ENCODE measurements at regions not wholly inside any gene's neighbourhood (a gene's known extent, or its start where the extent isn't known, plus 50 kb on each side); places are given as distances from the start of the nearest gene placed in this dataset.
A peak's percentile ranks its signal among the peaks of the same experiment; 100 is the strongest.

DNA sequence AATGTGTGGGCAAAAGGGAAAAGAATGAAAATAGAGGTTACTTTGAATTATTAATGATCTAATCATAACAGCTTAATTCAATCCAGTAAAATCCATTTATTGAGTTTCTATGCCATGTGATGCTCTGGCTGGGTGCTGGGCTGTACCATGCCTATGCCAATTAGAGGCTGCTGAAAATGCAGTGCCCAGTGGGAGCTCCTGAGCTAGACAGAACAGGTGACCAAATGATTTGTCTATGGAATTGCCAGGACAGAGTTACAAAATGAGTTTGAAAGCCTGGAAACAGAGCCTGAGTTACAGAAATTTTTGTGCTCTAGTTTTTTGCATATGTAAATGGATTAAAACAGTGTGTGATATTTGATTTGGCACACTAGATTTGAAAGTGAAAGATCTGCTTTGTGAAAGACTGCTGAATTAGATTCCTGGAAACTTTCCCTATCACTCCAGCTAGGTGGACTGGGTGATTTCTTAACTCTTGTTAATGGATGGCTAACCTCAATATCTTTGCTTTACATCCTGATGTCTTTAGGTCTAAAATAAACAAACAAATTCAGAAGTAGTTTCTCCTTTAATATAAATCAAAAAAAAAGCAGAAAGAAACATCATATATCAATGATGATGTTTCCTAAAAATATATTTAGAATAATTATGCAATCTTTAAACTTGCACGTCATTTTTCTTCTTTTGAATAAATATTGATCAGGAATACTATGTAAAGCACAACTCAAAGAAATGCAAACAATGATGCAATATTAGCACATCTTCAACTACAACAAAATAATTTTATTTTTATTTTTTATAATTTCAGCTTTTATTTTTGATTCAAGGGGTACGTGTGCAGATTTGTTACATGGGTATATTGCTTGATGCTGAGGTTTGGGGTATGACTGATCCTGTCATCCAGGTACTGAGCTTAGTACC lies 194.8 kb upstream of the FBXL7 start:
- Mint-ChIP-seq H3K27me3 (ENCODE audit: low read depth) (no peaks in the 10 kb centered on the region), H3K4me3 (no peak overlapping the region), H3K4me1 (peaks cover 4% of the 10 kb centered on the region), H3K27ac (no peak overlapping the region), H3K36me3 (ENCODE audit: low read depth) (no peaks in the 10 kb centered on the region), H3K9me3 (no peaks in the 10 kb centered on the region)
- TF ChIP-seq, protein P1, sequence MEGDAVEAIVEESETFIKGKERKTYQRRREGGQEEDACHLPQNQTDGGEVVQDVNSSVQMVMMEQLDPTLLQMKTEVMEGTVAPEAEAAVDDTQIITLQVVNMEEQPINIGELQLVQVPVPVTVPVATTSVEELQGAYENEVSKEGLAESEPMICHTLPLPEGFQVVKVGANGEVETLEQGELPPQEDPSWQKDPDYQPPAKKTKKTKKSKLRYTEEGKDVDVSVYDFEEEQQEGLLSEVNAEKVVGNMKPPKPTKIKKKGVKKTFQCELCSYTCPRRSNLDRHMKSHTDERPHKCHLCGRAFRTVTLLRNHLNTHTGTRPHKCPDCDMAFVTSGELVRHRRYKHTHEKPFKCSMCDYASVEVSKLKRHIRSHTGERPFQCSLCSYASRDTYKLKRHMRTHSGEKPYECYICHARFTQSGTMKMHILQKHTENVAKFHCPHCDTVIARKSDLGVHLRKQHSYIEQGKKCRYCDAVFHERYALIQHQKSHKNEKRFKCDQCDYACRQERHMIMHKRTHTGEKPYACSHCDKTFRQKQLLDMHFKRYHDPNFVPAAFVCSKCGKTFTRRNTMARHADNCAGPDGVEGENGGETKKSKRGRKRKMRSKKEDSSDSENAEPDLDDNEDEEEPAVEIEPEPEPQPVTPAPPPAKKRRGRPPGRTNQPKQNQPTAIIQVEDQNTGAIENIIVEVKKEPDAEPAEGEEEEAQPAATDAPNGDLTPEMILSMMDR (IDR thresholded peaks at IDR 0.05; ENCODE audit: unreplicated experiment in 3 of 3) = no peak

GRCh38 chr5:15304066-15304731 lies 195.8 kb upstream of the FBXL7 start:
- H3K9me3 Mint-ChIP-seq = no peaks in the 10 kb centered on the region
- no peak overlapping the region for H3K4me3 Mint-ChIP-seq
- H3K27me3 Mint-ChIP-seq (ENCODE audit: low read depth) = no peaks in the 10 kb centered on the region

DNA sequence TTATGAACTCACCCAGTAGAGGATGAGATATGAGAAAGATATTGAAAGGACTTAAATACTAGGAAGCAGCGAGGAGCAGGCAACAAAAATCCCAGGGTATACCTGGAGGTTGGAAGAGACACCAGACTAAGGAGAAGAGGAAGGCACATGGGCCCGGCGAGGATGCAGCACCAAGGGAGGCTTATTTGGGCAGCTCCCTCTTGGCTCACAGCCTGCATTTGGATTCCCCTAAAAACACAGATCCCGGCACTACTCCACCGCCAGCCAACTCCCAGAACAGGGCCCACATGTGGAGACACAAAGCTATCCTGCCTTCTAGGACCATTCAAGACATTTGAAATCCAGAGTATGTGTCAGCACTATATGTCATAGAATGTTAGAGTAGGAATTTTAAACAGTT lies 199.8 kb upstream of the FBXL7 start:
- Mint-ChIP-seq H3K4me1 (peaks cover 4% of the 10 kb centered on the region), H3K36me3 (ENCODE audit: low read depth) (peaks cover 4% of the 10 kb centered on the region), H3K4me3 (no peak overlapping the region), H3K9me3 (peaks cover 3% of the 10 kb centered on the region), H3K27me3 (ENCODE audit: low read depth) (no peaks in the 10 kb centered on the region), H3K27ac (no peak overlapping the region)
- TF ChIP-seq, protein P1 (IDR thresholded peaks at IDR 0.05; ENCODE audit: unreplicated experiment in 3 of 3) = no peak

More at GRCh38 chr5:15304066-15304731, 195.8 kb upstream of the FBXL7 start:
- Mint-ChIP-seq H3K36me3 (ENCODE audit: low read depth) (no peaks in the 10 kb centered on the region), H3K4me1 (peaks cover 4% of the 10 kb centered on the region), H3K27ac (no peak overlapping the region)
- TF ChIP-seq, protein P1 (IDR thresholded peaks at IDR 0.05; ENCODE audit: unreplicated experiment in 3 of 3) = no peak

DNA sequence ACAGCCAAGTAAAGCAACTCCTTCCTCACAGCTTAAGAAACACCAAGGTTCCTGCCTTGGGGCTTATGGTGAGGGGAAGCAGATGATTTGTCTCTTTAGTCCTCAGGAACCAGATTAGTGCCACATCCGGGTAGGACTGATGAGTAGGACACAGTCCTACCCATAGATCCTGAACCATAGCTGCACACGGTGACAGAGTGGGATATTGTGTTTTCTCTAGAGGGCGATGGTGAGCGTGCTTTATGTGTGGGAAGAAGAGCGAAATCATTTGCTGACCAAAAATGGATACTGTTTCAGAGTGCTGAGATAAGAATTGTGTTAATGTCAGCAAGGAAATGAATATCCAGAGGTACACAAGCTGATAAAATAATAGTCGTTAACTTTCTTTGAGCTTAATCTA lies 209.0 kb upstream of the FBXL7 start:
- H3K36me3 Mint-ChIP-seq (ENCODE audit: low read depth) = peaks cover 8% of the 10 kb centered on the region
- no peaks in the 10 kb centered on the region for H3K27me3 Mint-ChIP-seq (ENCODE audit: low read depth)
- TF ChIP-seq, protein P1 (IDR thresholded peaks at IDR 0.05; ENCODE audit: unreplicated experiment in 3 of 3) = no peak
- no peak overlapping the region for H3K27ac Mint-ChIP-seq
- H3K9me3 Mint-ChIP-seq = peaks cover 16% of the 10 kb centered on the region
- peaks cover 20% of the 10 kb centered on the region for H3K4me1 Mint-ChIP-seq
- no peak overlapping the region for H3K4me3 Mint-ChIP-seq

DNA sequence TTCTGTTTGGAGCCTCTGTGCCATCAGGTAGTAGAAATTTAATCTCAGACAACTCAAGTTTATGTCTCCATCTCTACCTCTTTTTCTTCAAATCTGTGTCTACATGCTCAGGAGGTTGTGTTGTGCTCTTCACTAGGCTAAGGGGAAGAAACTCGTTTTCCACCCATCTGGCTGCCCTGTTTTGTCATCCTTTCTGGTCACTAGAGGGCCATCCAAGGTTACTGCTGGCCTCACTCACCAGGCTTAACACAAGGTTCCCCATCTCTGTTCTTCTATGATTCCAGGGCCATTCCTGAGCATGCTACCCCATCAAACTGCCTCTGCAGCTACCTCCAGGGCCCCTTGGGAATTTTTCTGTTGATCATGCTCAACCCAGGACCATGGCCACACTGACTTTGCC lies 213.3 kb upstream of the FBXL7 start:
- H3K4me1 Mint-ChIP-seq = peaks cover 28% of the 10 kb centered on the region
- H3K27ac Mint-ChIP-seq = peak overlapping the region; percentile 76 to 90 (median 90)
- peak overlapping the region in 1 of 3 experiments; percentile 8 for H3K4me3 Mint-ChIP-seq
- peaks cover 4% of the 10 kb centered on the region for H3K9me3 Mint-ChIP-seq
- H3K36me3 Mint-ChIP-seq (ENCODE audit: low read depth) = peaks cover 4% of the 10 kb centered on the region
- no peaks in the 10 kb centered on the region for H3K27me3 Mint-ChIP-seq (ENCODE audit: low read depth)
- TF ChIP-seq, protein P1 (IDR thresholded peaks at IDR 0.05; ENCODE audit: unreplicated experiment in 3 of 3) = peak; percentile 18 to 30 (median 19)

All from nephron (organoid).